ENCODE measurements at regions not wholly inside any gene's neighbourhood (a gene's known extent, or its start where the extent isn't known, plus 50 kb on each side); places are given as distances from the start of the nearest gene placed in this dataset.
A peak's percentile ranks its signal among the peaks of the same experiment; 100 is the strongest.

GRCh38 chr12:126862500-126862899 is 1404.5 kb upstream of the TMEM132C start:
- no peaks in the 10 kb centered on the region for H3K36me3 ChIP-seq
- H3K4me3 ChIP-seq = no peak overlapping the region
- H3K4me1 ChIP-seq = no peaks in the 10 kb centered on the region
- no peak overlapping the region for H3K27ac ChIP-seq
- H3K27me3 ChIP-seq = no peaks in the 10 kb centered on the region
- no peaks in the 10 kb centered on the region for H3K9me3 ChIP-seq (replicated peaks)
- DNase-seq = no peak

- no peaks in the 10 kb centered on the region for H3K36me3 ChIP-seq
- no peaks in the 10 kb centered on the region for H3K4me1 ChIP-seq
- H3K9me3 ChIP-seq (replicated peaks) = no peaks in the 10 kb centered on the region
- no peaks in the 10 kb centered on the region for H3K27me3 ChIP-seq
- H3K4me3 ChIP-seq = no peak overlapping the region
- H3K27ac ChIP-seq = no peak overlapping the region
- no peak for DNase-seq
Observed at GRCh38 chr12:126869644-126870043, 1397.3 kb upstream of the TMEM132C start.

- no peaks in the 10 kb centered on the region for H3K27me3 ChIP-seq
- no peaks in the 10 kb centered on the region for H3K9me3 ChIP-seq (replicated peaks)
- no peak overlapping the region for H3K4me3 ChIP-seq
- H3K36me3 ChIP-seq = no peaks in the 10 kb centered on the region
- DNase-seq = no peak
- no peaks in the 10 kb centered on the region for H3K4me1 ChIP-seq
- H3K27ac ChIP-seq = no peak overlapping the region
Observed at GRCh38 chr12:126873701-126874100, 1393.3 kb upstream of the TMEM132C start.

GRCh38 chr12:126874427-126875026 is 1392.4 kb upstream of the TMEM132C start:
- H3K36me3 ChIP-seq = no peaks in the 10 kb centered on the region
- no peaks in the 10 kb centered on the region for H3K9me3 ChIP-seq (replicated peaks)
- no peak overlapping the region for H3K27ac ChIP-seq
- no peaks in the 10 kb centered on the region for H3K4me1 ChIP-seq
- DNase-seq = peak; percentile 24 to 69
- no peaks in the 10 kb centered on the region for H3K27me3 ChIP-seq
- no peak overlapping the region for H3K4me3 ChIP-seq

GRCh38 chr12:126879842-126880241 is 1387.1 kb upstream of the TMEM132C start:
- Histone ChIP-seq H3K9me3 (replicated peaks) (no peaks in the 10 kb centered on the region), H3K27me3 (no peaks in the 10 kb centered on the region), H3K36me3 (no peaks in the 10 kb centered on the region), H3K4me1 (no peaks in the 10 kb centered on the region), H3K27ac (no peak overlapping the region), H3K4me3 (no peak overlapping the region)
- no peak for DNase-seq

- DNase-seq = no peak
- Histone ChIP-seq H3K27ac (no peak overlapping the region), H3K4me1 (no peaks in the 10 kb centered on the region), H3K36me3 (no peaks in the 10 kb centered on the region), H3K9me3 (replicated peaks) (no peaks in the 10 kb centered on the region), H3K27me3 (no peaks in the 10 kb centered on the region), H3K4me3 (no peak overlapping the region)
Observed at GRCh38 chr12:126883697-126884096, 1383.3 kb upstream of the TMEM132C start.

GRCh38 chr12:126889501-126889900 is 1377.5 kb upstream of the TMEM132C start:
- H3K27me3 ChIP-seq = no peaks in the 10 kb centered on the region
- H3K4me1 ChIP-seq = no peaks in the 10 kb centered on the region
- no peak overlapping the region for H3K27ac ChIP-seq
- DNase-seq = no peak
- H3K36me3 ChIP-seq = no peaks in the 10 kb centered on the region
- no peaks in the 10 kb centered on the region for H3K9me3 ChIP-seq (replicated peaks)
- H3K4me3 ChIP-seq = no peak overlapping the region

- no peaks in the 10 kb centered on the region for H3K27me3 ChIP-seq
- no peak for DNase-seq
- no peaks in the 10 kb centered on the region for H3K9me3 ChIP-seq (replicated peaks)
- no peaks in the 10 kb centered on the region for H3K4me1 ChIP-seq
- no peak overlapping the region for H3K27ac ChIP-seq
- no peaks in the 10 kb centered on the region for H3K36me3 ChIP-seq
- no peak overlapping the region for H3K4me3 ChIP-seq
Observed at GRCh38 chr12:126890097-126890496, 1376.9 kb upstream of the TMEM132C start.

GRCh38 chr12:126891789-126892188 is 1375.2 kb upstream of the TMEM132C start:
- peak in 1 of 2 experiments; percentile 14 for DNase-seq
- no peaks in the 10 kb centered on the region for H3K27me3 ChIP-seq
- no peak overlapping the region for H3K4me3 ChIP-seq
- H3K9me3 ChIP-seq (replicated peaks) = no peaks in the 10 kb centered on the region
- no peaks in the 10 kb centered on the region for H3K4me1 ChIP-seq
- H3K36me3 ChIP-seq = no peaks in the 10 kb centered on the region
- H3K27ac ChIP-seq = no peak overlapping the region

GRCh38 chr12:126895951-126896913 is 1370.7 kb upstream of the TMEM132C start:
- DNase-seq = no peak
- H3K27me3 ChIP-seq = no peaks in the 10 kb centered on the region

GRCh38 chr12:126897102-126897501 is 1369.9 kb upstream of the TMEM132C start:
- DNase-seq = no peak
- no peaks in the 10 kb centered on the region for H3K9me3 ChIP-seq (replicated peaks)
- H3K4me1 ChIP-seq = no peaks in the 10 kb centered on the region
- H3K27ac ChIP-seq = no peak overlapping the region
- H3K4me3 ChIP-seq = no peak overlapping the region
- no peaks in the 10 kb centered on the region for H3K27me3 ChIP-seq
- no peaks in the 10 kb centered on the region for H3K36me3 ChIP-seq

More at GRCh38 chr12:126895951-126896913, 1370.7 kb upstream of the TMEM132C start:
- Histone ChIP-seq H3K4me1 (no peaks in the 10 kb centered on the region), H3K9me3 (replicated peaks) (no peaks in the 10 kb centered on the region), H3K4me3 (no peak overlapping the region), H3K27ac (no peak overlapping the region), H3K36me3 (no peaks in the 10 kb centered on the region)

- H3K9me3 ChIP-seq (replicated peaks) = no peaks in the 10 kb centered on the region
- no peak overlapping the region for H3K4me3 ChIP-seq
- no peak for DNase-seq
- no peaks in the 10 kb centered on the region for H3K36me3 ChIP-seq
- no peak overlapping the region for H3K27ac ChIP-seq
- no peaks in the 10 kb centered on the region for H3K4me1 ChIP-seq
- H3K27me3 ChIP-seq = no peaks in the 10 kb centered on the region
Observed at GRCh38 chr12:126897778-126898177, 1369.2 kb upstream of the TMEM132C start.

GRCh38 chr12:126898562-126898961 is 1368.4 kb upstream of the TMEM132C start:
- Histone ChIP-seq H3K4me3 (no peak overlapping the region), H3K36me3 (no peaks in the 10 kb centered on the region), H3K27ac (no peak overlapping the region), H3K27me3 (no peaks in the 10 kb centered on the region), H3K4me1 (no peaks in the 10 kb centered on the region), H3K9me3 (replicated peaks) (no peaks in the 10 kb centered on the region)
- no peak for DNase-seq

GRCh38 chr12:126899926-126900792 is 1366.8 kb upstream of the TMEM132C start:
- no peaks in the 10 kb centered on the region for H3K4me1 ChIP-seq
- no peak overlapping the region for H3K4me3 ChIP-seq
- H3K27me3 ChIP-seq = no peaks in the 10 kb centered on the region
- no peaks in the 10 kb centered on the region for H3K36me3 ChIP-seq
- H3K9me3 ChIP-seq (replicated peaks) = no peaks in the 10 kb centered on the region
- no peak for DNase-seq
- no peak overlapping the region for H3K27ac ChIP-seq

Measured in SJCRH30 (cell line).